HG02870 (cell line): ENCODE measurements at regions not wholly inside any gene's neighbourhood (a gene's known extent, or its start where the extent isn't known, plus 50 kb on each side); places are given as distances from the start of the nearest gene placed in this dataset.
"Not testable (repeated sequence)": the region's sequence is repeated elsewhere in the genome, so short reads cannot be mapped to it uniquely, and the experiment has no call there.

Experiments used
- ATAC-seq: cut with Tn5 transposase; IDR thresholded peaks from one replicate; pipeline ENCODE4 v1.9.1; 2021; ENCODE audit warnings: mild to moderate bottlenecking, moderate library complexity; ENCODE audit not compliant: unreplicated experiment

GRCh38 chr15:39404767-39405181 lies 176.1 kb upstream of the THBS1 start:
- ATAC-seq = no peak

GRCh38 chr15:39406485-39406884 lies 174.4 kb upstream of the THBS1 start:
- ATAC-seq = peak; percentile 88

- no peak for ATAC-seq
These were observed 173.8 kb upstream of the THBS1 start for GRCh38 chr15:39407116-39407515.

GRCh38 chr15:39409876-39410530 lies 170.9 kb upstream of the THBS1 start:
- ATAC-seq = no peak

- ATAC-seq = peak; percentile 95
These were observed 169.5 kb upstream of the THBS1 start for GRCh38 chr15:39411102-39411989.

- ATAC-seq = peak; percentile 47
These were observed 167.3 kb upstream of the THBS1 start for GRCh38 chr15:39413558-39413957.

- no peak for ATAC-seq
These were observed 166.7 kb upstream of the THBS1 start for GRCh38 chr15:39414201-39414600.

- no peak for ATAC-seq
These were observed 165.2 kb upstream of the THBS1 start for GRCh38 chr15:39415634-39416033.

- ATAC-seq = no peak
These were observed 164.6 kb upstream of the THBS1 start for GRCh38 chr15:39416258-39416657.

GRCh38 chr15:39417366-39418134 lies 163.3 kb upstream of the THBS1 start:
- ATAC-seq = no peak

- no peak for ATAC-seq
These were observed 161.2 kb upstream of the THBS1 start for GRCh38 chr15:39419651-39420050.

- ATAC-seq = not testable (repeated sequence)
These were observed 160.6 kb upstream of the THBS1 start for GRCh38 chr15:39420123-39420852.

- ATAC-seq = not testable (repeated sequence)
These were observed 160.1 kb upstream of the THBS1 start for GRCh38 chr15:39420853-39421192.

- ATAC-seq = peak; percentile 88
These were observed 154.0 kb upstream of the THBS1 start for GRCh38 chr15:39426552-39427532.

- no peak for ATAC-seq
These were observed 153.2 kb upstream of the THBS1 start for GRCh38 chr15:39427705-39428104.

- ATAC-seq = peak; percentile 42
These were observed 151.0 kb upstream of the THBS1 start for GRCh38 chr15:39429898-39430357.

GRCh38 chr15:39430389-39430788 lies 150.5 kb upstream of the THBS1 start:
- no peak for ATAC-seq

- no peak for ATAC-seq
These were observed 149.5 kb upstream of the THBS1 start for GRCh38 chr15:39431376-39431775.

GRCh38 chr15:39432026-39432425 lies 148.9 kb upstream of the THBS1 start:
- no peak for ATAC-seq
